BJ (cell line): ENCODE measurements at regions not wholly inside any gene's neighbourhood (a gene's known extent, or its start where the extent isn't known, plus 50 kb on each side); places are given as distances from the start of the nearest gene placed in this dataset.

Source experiments
- CTCF ChIA-PET: fragments of 350-600 bp; formaldehyde crosslinking; extraction: SDS; loops from one replicate; lab custom pipeline; 2021; ENCODE audit warnings: antibody characterized with exemption, inconsistent platforms; lab: Yijun Ruan, JAX
- POLR2A ChIA-PET: fragments of 300-600 bp; sonication (Branson Sonifier 250); formaldehyde crosslinking; extraction: SDS; loops from one replicate; lab custom pipeline; 2021; ENCODE audit warnings: antibody characterized with exemption; lab: Charles Lee
- DNase-seq: peaks from one replicate; pipeline ENCODE4 v3.0.0-alpha.2; 2011; ENCODE audit warnings: low read depth
- H3K27me3 ChIP-seq: 2 replicates; pipeline ENCODE4 v1.6.0; 2011; ENCODE audit warnings: low read length; ENCODE audit not compliant: control insufficient read depth, insufficient read depth
- H3K36me3 ChIP-seq: 2 replicates; pipeline ENCODE4 v1.5.1; 2011; ENCODE audit warnings: low read length; ENCODE audit not compliant: control insufficient read depth, insufficient read depth
- H3K4me3 ChIP-seq: 2 replicates; pipeline ENCODE4 v1.5.1; 2011; ENCODE audit warnings: low read depth, mild to moderate bottlenecking, control low read depth, low read length
- TF ChIP-seq, protein P1 (sequence below): IDR thresholded peaks from 2 replicates; pipeline ENCODE4 v1.5.1; 2011; ENCODE audit warnings: low read depth, mild to moderate bottlenecking, control low read depth, inconsistent platforms, low read length, moderate library complexity; ENCODE audit not compliant: insufficient read depth

DNA sequence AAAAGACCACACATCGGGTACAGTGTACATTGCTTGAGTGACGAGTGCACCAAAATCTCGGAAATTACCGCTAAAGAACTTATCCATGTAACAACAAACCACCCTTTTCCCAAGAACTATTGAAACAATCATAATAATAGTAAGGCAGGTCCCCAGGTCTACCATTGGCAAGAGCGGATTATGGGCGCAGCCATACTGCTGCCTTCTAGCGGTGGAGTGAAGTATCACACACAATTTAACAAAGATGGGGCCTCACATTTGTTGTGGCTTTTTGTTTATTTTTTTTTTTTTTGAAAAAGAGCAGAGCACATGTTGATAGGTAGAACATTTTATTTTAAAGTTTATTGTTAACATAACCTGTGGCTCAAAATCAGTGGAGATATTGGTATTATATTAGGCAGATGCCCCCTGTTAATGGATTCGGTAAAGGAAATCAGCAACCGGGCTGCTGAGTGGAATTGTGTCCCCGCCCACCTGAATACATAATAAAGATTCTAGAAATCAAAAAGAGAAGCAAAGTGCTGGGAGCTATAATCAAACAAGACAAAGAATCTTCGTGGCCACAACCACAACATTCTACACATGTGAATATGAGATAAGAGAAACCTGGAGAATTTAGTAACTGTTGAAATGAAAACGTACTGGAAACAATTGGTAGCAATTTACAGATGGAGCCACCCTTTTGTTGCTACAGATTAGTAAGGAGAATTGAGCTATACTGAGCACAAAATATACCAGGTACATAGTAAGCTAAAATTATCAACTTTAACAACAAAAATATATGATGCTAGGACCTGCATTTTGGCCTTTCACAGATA lies 94.2 kb upstream of the EXOC2 start:
- no peaks in the 10 kb centered on the region for H3K27me3 ChIP-seq
- TF ChIP-seq, protein P1, sequence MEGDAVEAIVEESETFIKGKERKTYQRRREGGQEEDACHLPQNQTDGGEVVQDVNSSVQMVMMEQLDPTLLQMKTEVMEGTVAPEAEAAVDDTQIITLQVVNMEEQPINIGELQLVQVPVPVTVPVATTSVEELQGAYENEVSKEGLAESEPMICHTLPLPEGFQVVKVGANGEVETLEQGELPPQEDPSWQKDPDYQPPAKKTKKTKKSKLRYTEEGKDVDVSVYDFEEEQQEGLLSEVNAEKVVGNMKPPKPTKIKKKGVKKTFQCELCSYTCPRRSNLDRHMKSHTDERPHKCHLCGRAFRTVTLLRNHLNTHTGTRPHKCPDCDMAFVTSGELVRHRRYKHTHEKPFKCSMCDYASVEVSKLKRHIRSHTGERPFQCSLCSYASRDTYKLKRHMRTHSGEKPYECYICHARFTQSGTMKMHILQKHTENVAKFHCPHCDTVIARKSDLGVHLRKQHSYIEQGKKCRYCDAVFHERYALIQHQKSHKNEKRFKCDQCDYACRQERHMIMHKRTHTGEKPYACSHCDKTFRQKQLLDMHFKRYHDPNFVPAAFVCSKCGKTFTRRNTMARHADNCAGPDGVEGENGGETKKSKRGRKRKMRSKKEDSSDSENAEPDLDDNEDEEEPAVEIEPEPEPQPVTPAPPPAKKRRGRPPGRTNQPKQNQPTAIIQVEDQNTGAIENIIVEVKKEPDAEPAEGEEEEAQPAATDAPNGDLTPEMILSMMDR: peak; percentile 65
- no peak for DNase-seq
- CTCF ChIA-PET: interaction anchor here (0.6 to 2.0 kb wide), 6 partner anchors 11 to 615 kb away, joined by 3 to 8 read pairs (median 3); no protein-coding TSS in a partner anchor
- POLR2A ChIA-PET: no interaction called here
- no peaks in the 10 kb centered on the region for H3K36me3 ChIP-seq
- H3K4me3 ChIP-seq: no peak overlapping the region

DNA sequence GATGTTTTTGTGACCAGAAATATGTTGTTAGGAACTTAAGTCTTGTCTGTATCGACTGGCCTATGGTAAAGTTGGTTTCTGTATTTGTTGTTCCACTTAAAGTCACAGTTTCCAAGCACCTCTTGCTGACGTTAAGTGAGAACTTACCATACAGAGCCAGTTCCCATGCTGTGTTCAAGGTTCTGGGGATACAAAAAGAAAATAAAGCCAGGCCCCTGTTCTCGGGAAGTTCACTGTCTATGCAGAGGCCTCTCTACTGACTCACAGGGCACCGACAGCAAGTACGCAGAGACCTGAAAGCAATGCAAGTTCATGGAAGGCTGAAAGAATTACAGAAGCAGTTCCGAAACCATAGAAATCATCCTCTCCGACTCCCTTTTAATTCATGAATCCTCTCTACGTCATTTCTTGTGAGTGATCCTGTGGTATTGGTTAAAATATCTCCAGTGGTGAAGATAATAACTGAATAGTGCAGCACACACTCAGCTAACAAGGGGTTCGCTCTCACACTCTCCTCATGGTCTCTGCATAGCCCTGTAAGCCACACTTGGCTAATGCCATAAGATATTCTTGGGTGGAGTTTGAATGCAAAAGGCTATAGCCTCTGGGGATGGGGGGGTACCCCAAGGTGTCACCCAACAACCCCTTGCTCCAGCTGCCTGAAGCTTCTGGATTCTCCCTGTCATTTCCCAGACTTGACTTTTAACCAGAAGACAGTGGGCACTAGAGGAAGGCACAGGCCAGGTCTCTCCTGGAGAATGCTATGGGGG lies 91.2 kb upstream of the EXOC2 start:
- DNase-seq: no peak
- Histone ChIP-seq H3K4me3 (no peak overlapping the region), H3K27me3 (peaks cover 1% of the 10 kb centered on the region; the same call in 1 of the 2 replicates), H3K36me3 (no peaks in the 10 kb centered on the region)
- ChIA-PET POLR2A (no interaction called here), CTCF (interaction anchor here (1.4 to 2.5 kb wide), 3 partner anchors 13 to 652 kb away, joined by 3 to 8 read pairs (median 4); no protein-coding TSS in a partner anchor)
- TF ChIP-seq, protein P1: no peak

DNA sequence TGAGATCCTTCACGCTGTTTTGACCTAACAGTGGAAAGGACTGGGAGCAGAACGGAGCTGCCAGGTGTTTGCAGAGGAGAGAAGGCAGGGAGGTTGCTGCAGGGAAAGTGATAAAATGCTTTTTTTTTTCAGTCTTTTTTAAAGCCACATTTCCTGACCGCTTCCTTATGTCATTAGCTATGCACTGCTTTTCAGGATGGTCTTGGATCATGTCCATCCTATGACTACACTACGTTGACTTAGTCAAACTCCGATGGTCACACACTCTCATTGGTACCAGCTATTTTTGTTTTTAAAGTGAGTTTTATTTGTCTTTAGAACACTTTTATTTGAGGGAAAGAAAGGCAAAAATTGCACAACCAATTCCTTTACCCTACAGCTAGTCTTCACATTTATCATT lies 89.2 kb upstream of the EXOC2 start:
- ChIA-PET CTCF (interaction anchor here (1.2 to 1.5 kb wide), 2 partner anchors 13 to 655 kb away, joined by 3 read pairs; no protein-coding TSS in a partner anchor), POLR2A (no interaction called here)
- H3K4me3 ChIP-seq: no peak overlapping the region
- no peaks in the 10 kb centered on the region for H3K36me3 ChIP-seq
- TF ChIP-seq, protein P1: no peak
- peaks cover 1% of the 10 kb centered on the region; the same call in 1 of the 2 replicates for H3K27me3 ChIP-seq
- no peak for DNase-seq

DNA sequence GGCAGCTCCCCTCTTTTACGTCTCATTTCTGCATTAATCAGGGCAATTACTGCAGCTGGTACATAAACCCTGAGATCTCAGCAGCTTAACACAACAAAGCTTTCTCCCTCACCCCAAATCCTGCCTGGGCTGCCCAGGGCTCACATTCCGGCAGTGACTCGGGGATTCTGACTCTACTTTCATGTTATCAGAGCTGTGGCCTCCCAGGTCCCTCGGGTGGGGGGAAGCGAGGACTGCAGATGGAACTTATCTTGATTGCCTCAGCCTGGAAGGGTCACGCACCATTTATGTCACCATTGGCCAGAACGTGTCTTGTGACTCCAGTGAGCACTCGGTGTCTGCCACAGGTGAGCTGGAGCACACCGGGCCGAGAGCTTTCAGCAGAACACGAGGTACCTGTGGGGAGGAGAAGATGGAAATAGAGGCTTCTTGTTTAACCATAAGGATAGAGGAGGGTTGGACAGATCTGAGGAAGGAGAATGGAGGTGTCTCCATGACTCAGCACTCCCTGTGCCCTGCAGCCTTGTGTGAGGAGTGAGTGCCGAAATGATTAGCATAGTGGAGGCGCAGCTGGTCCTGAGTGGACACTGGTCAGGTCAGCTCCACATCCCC lies 88.5 kb upstream of the EXOC2 start:
- DNase-seq: no peak
- Histone ChIP-seq H3K36me3 (no peaks in the 10 kb centered on the region), H3K27me3 (peaks cover 1% of the 10 kb centered on the region; the same call in 1 of the 2 replicates), H3K4me3 (no peak overlapping the region)
- POLR2A ChIA-PET: no interaction called here
- TF ChIP-seq, protein P1: no peak
- CTCF ChIA-PET: interaction anchor here (1.2 to 1.5 kb wide), 3 partner anchors 14 to 655 kb away, joined by 3 read pairs; no protein-coding TSS in a partner anchor
